HEK293 (cell line): ENCODE measurements at regions not wholly inside any gene's neighbourhood (a gene's known extent, or its start where the extent isn't known, plus 50 kb on each side); places are given as distances from the start of the nearest gene placed in this dataset.
A peak's percentile ranks its signal among the peaks of the same experiment; 100 is the strongest.

Experiments
- CTCF ChIA-PET: fragments of 350-600 bp; formaldehyde crosslinking; extraction: SDS; loops from one replicate; lab custom pipeline; 2021; ENCODE audit warnings: antibody characterized with exemption; lab: Yijun Ruan, JAX
- POLR2A ChIA-PET: fragments of 300-600 bp; formaldehyde crosslinking; extraction: SDS; loops from one replicate; lab custom pipeline; 2020; ENCODE audit warnings: antibody characterized with exemption, inconsistent platforms; lab: Yijun Ruan, JAX
- H3K27ac ChIP-seq: fragments of 200-500 bp; sonication (Bioruptor generic); 2 replicates; pipeline ENCODE4 v1.5.1; 2014; ENCODE audit warnings: low read depth, low read length, control low read depth, inconsistent platforms; ENCODE audit errors: extremely low read depth
- H3K36me3 ChIP-seq, 2 experiments: fragments of 200-500 bp in 1 of 2; sonication (Bioruptor generic) in 1 of 2; 1 replicate in 1 of 2; 2 replicates in 1 of 2; pipeline ENCODE4 v1.5.1; 2014 to 2017; ENCODE audit warnings: inconsistent platforms in 2 of 2, low read length in 2 of 2; ENCODE audit not compliant: control insufficient read depth in 2 of 2, insufficient read depth in 1 of 2
- H3K4me1 ChIP-seq: fragments of 200-500 bp; sonication (Bioruptor generic); 2 replicates; pipeline ENCODE4 v1.5.1; 2014; ENCODE audit warnings: mild to moderate bottlenecking, low read length, inconsistent platforms; ENCODE audit not compliant: control insufficient read depth, insufficient read depth
- H3K4me3 ChIP-seq: 2 replicates; pipeline ENCODE4 v1.5.1; 2011; ENCODE audit warnings: low read depth, mild to moderate bottlenecking, control low read depth, low read length, moderate library complexity
- H3K9me3 ChIP-seq: fragments of 200-500 bp; sonication (Bioruptor generic); 2 replicates; pipeline ENCODE4 v1.5.1; 2014; ENCODE audit warnings: low read depth, low read length, inconsistent platforms; ENCODE audit not compliant: control insufficient read depth, insufficient read depth
- BCL11B ChIP-seq: fragments of 450-650 bp; formaldehyde crosslinking; IDR thresholded peaks from 2 replicates; pipeline ENCODE4 v1.5.1; 2016; ENCODE audit warnings: low read depth, missing biosample characterization, missing genetic modification characterization
- GFI1B ChIP-seq: fragments of 450-650 bp; formaldehyde crosslinking; IDR thresholded peaks from 2 replicates; pipeline ENCODE4 v1.5.1; 2016; ENCODE audit warnings: missing biosample characterization, missing genetic modification characterization
- GLI4 ChIP-seq: fragments of 450-650 bp; formaldehyde crosslinking; IDR thresholded peaks from 2 replicates; pipeline ENCODE4 v1.5.1; 2016; ENCODE audit warnings: missing biosample characterization, missing genetic modification characterization
- MZF1 ChIP-seq: fragments of 450-650 bp; formaldehyde crosslinking; IDR thresholded peaks from 2 replicates; pipeline ENCODE4 v1.5.1; 2017; ENCODE audit warnings: missing biosample characterization, missing genetic modification characterization, borderline replicate concordance
- OSR2 ChIP-seq: fragments of 450-650 bp; formaldehyde crosslinking; IDR thresholded peaks from 2 replicates; pipeline ENCODE4 v1.5.1; 2016; ENCODE audit warnings: missing biosample characterization, missing genetic modification characterization
- PRDM4 ChIP-seq: fragments of 450-650 bp; formaldehyde crosslinking; IDR thresholded peaks from 2 replicates; pipeline ENCODE4 v1.5.1; 2017; ENCODE audit warnings: missing biosample characterization, missing genetic modification characterization
- SCRT2 ChIP-seq: fragments of 450-650 bp; formaldehyde crosslinking; IDR thresholded peaks from 2 replicates; pipeline ENCODE4 v1.5.1; 2016; ENCODE audit warnings: missing biosample characterization, missing genetic modification characterization
- ZFP3 ChIP-seq: fragments of 450-650 bp; formaldehyde crosslinking; IDR thresholded peaks from 2 replicates; pipeline ENCODE4 v1.5.1; 2016; ENCODE audit warnings: low read depth, missing biosample characterization, missing genetic modification characterization
- ZNF211 ChIP-seq: fragments of 450-650 bp; formaldehyde crosslinking; IDR thresholded peaks from 2 replicates; pipeline ENCODE4 v1.5.1; 2016; ENCODE audit warnings: low read depth, missing biosample characterization, missing genetic modification characterization
- ZNF292 ChIP-seq: fragments of 450-650 bp; formaldehyde crosslinking; IDR thresholded peaks from 2 replicates; pipeline ENCODE4 v1.5.1; 2016; ENCODE audit warnings: low read depth, missing biosample characterization, missing genetic modification characterization, borderline replicate concordance
- ZNF366 ChIP-seq: fragments of 450-650 bp; formaldehyde crosslinking; conservative IDR thresholded peaks from 2 replicates; pipeline ENCODE4 v1.5.1; 2016; ENCODE audit warnings: missing biosample characterization, missing genetic modification characterization
- ZNF394 ChIP-seq: fragments of 450-650 bp; formaldehyde crosslinking; IDR thresholded peaks from 2 replicates; pipeline ENCODE4 v1.5.1; 2016; ENCODE audit warnings: missing biosample characterization, missing genetic modification characterization, mild to moderate bottlenecking, moderate library complexity, borderline replicate concordance
- ZNF555 ChIP-seq: fragments of 450-650 bp; formaldehyde crosslinking; conservative IDR thresholded peaks from 2 replicates; pipeline ENCODE4 v1.5.1; 2017; ENCODE audit warnings: missing biosample characterization, mild to moderate bottlenecking, missing genetic modification characterization, inconsistent platforms
- TF ChIP-seq, protein P1 (sequence below): fragments of 450-650 bp; formaldehyde crosslinking; IDR thresholded peaks from 2 replicates; pipeline ENCODE4 v1.5.1; 2016; ENCODE audit warnings: missing biosample characterization, missing genetic modification characterization
- TF ChIP-seq, protein P2 (sequence below): fragments of 450-650 bp; formaldehyde crosslinking; IDR thresholded peaks from 2 replicates; pipeline ENCODE4 v1.5.1; 2016; ENCODE audit warnings: missing biosample characterization, missing genetic modification characterization
- TF ChIP-seq, protein P3 (sequence below): fragments of 450-650 bp; formaldehyde crosslinking; IDR thresholded peaks from 2 replicates; pipeline ENCODE4 v1.5.1; 2016; ENCODE audit warnings: missing biosample characterization, missing genetic modification characterization, borderline replicate concordance

DNA sequence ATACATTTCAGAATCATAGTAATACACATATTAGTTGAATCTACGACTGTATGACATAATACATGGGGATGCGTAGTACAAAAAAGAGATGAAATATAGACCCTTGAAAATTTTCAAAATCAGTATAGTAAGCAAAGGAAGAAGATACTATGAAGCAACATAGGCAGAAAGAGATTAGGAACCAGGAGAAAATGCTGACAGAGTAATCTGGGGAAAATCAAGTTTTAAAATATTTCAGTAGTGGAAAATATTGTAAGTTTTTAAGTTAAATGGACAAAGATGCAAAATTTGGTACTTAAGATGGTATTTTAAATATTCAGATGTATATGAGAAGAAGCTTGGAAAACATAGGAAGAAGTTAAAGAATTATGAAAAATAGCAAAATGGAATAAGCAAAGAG, 915.6 kb upstream of the LRFN5 start (continued):
- TF ChIP-seq, protein P1, sequence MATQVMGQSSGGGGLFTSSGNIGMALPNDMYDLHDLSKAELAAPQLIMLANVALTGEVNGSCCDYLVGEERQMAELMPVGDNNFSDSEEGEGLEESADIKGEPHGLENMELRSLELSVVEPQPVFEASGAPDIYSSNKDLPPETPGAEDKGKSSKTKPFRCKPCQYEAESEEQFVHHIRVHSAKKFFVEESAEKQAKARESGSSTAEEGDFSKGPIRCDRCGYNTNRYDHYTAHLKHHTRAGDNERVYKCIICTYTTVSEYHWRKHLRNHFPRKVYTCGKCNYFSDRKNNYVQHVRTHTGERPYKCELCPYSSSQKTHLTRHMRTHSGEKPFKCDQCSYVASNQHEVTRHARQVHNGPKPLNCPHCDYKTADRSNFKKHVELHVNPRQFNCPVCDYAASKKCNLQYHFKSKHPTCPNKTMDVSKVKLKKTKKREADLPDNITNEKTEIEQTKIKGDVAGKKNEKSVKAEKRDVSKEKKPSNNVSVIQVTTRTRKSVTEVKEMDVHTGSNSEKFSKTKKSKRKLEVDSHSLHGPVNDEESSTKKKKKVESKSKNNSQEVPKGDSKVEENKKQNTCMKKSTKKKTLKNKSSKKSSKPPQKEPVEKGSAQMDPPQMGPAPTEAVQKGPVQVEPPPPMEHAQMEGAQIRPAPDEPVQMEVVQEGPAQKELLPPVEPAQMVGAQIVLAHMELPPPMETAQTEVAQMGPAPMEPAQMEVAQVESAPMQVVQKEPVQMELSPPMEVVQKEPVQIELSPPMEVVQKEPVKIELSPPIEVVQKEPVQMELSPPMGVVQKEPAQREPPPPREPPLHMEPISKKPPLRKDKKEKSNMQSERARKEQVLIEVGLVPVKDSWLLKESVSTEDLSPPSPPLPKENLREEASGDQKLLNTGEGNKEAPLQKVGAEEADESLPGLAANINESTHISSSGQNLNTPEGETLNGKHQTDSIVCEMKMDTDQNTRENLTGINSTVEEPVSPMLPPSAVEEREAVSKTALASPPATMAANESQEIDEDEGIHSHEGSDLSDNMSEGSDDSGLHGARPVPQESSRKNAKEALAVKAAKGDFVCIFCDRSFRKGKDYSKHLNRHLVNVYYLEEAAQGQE (tag by site-specific recombination), result no peak
- TF ChIP-seq GLI4 (tag by site-specific recombination) (no peak), ZNF292 (tag by site-specific recombination) (no peak), ZNF366 (tag by site-specific recombination) (no peak), PRDM4 (tag by site-specific recombination) (no peak)

GRCh38 chr14:40685764-40686163, 920.9 kb upstream of the LRFN5 start:
- no peak for TF ChIP-seq ZNF394
- TF ChIP-seq SCRT2 (tag by site-specific recombination), result peak; percentile 67
- TF ChIP-seq, protein P1 (tag by site-specific recombination), result no peak
- no peak for TF ChIP-seq MZF1 (tag by site-specific recombination)
- no peak for TF ChIP-seq OSR2 (tag by site-specific recombination)
- no peak for TF ChIP-seq ZNF211
- no peak for TF ChIP-seq ZNF555 (tag by site-specific recombination)
- TF ChIP-seq, all 188 proteins: peak for 1
- no peaks in the 10 kb centered on the region for H3K9me3 ChIP-seq
- no peaks in the 10 kb centered on the region for H3K4me1 ChIP-seq
- ChIA-PET POLR2A (no interaction called here), CTCF (no interaction called here)
- no peak overlapping the region for H3K4me3 ChIP-seq
- no peaks in the 10 kb centered on the region for H3K36me3 ChIP-seq
- no peak overlapping the region for H3K27ac ChIP-seq

DNA sequence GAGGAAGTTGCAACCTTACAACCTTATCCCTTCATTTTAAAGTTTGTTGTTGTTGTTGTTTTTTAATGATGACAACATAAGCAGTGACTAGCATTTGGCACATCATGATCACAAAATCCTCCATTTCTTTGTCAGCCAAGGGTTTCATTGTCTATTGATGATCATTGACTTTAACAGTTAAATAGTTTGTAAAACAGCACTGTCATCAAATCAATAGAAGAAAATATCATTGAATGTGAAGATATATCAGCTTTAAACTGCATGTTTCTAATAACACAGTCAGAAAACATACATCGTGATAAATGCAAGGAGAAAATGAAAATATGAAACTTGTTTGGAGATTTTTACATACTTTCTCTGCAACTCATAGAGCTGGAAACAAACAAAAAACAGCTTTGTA, 922.3 kb upstream of the LRFN5 start:
- Histone ChIP-seq H3K4me3 (no peak overlapping the region), H3K36me3 (no peaks in the 10 kb centered on the region), H3K4me1 (no peaks in the 10 kb centered on the region), H3K27ac (no peak overlapping the region), H3K9me3 (no peaks in the 10 kb centered on the region)
- ChIA-PET POLR2A (no interaction called here), CTCF (no interaction called here)
- TF ChIP-seq, protein P2, sequence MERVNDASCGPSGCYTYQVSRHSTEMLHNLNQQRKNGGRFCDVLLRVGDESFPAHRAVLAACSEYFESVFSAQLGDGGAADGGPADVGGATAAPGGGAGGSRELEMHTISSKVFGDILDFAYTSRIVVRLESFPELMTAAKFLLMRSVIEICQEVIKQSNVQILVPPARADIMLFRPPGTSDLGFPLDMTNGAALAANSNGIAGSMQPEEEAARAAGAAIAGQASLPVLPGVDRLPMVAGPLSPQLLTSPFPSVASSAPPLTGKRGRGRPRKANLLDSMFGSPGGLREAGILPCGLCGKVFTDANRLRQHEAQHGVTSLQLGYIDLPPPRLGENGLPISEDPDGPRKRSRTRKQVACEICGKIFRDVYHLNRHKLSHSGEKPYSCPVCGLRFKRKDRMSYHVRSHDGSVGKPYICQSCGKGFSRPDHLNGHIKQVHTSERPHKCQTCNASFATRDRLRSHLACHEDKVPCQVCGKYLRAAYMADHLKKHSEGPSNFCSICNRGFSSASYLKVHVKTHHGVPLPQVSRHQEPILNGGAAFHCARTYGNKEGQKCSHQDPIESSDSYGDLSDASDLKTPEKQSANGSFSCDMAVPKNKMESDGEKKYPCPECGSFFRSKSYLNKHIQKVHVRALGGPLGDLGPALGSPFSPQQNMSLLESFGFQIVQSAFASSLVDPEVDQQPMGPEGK (tag by site-specific recombination), result no peak
- TF ChIP-seq GFI1B (tag by site-specific recombination) (no peak), BCL11B (tag by site-specific recombination) (no peak), ZNF394 (no peak), ZFP3 (tag by site-specific recombination) (no peak)
- TF ChIP-seq, protein P3, sequence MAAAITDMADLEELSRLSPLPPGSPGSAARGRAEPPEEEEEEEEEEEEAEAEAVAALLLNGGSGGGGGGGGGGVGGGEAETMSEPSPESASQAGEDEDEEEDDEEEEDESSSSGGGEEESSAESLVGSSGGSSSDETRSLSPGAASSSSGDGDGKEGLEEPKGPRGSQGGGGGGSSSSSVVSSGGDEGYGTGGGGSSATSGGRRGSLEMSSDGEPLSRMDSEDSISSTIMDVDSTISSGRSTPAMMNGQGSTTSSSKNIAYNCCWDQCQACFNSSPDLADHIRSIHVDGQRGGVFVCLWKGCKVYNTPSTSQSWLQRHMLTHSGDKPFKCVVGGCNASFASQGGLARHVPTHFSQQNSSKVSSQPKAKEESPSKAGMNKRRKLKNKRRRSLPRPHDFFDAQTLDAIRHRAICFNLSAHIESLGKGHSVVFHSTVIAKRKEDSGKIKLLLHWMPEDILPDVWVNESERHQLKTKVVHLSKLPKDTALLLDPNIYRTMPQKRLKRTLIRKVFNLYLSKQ (tag by site-specific recombination), result no peak
